Right ventricle myocardium superior (tissue), 1 donor: ENCODE measurements at regions not wholly inside any gene's neighbourhood (a gene's known extent, or its start where the extent isn't known, plus 50 kb on each side); places are given as distances from the start of the nearest gene placed in this dataset.
A peak's percentile ranks its signal among the peaks of the same experiment; 100 is the strongest.
"Not testable (repeated sequence)": the region's sequence is repeated elsewhere in the genome, so short reads cannot be mapped to it uniquely, and the experiment has no call there.

ENCODE experiments used
- ATAC-seq: fragments of 200-7000 bp; cut with Tn5 transposase; one replicate; pipeline ENCODE4 v1.9.1; 2020; ENCODE audit warnings: mild to moderate bottlenecking; ENCODE audit not compliant: poor library complexity
- DNase-seq: peaks from one replicate; pipeline ENCODE4 v3.0.0-alpha.2; 2020
- intact Hi-C: fragments of 100-400 bp; cut with DNase I; formaldehyde crosslinking; loops from one replicate; pipeline ENCODE4 v1.11.2; 2022
- donor health status: DM: no; HTN: yes; CAD: no; lungs with severe emphysema.

DNA sequence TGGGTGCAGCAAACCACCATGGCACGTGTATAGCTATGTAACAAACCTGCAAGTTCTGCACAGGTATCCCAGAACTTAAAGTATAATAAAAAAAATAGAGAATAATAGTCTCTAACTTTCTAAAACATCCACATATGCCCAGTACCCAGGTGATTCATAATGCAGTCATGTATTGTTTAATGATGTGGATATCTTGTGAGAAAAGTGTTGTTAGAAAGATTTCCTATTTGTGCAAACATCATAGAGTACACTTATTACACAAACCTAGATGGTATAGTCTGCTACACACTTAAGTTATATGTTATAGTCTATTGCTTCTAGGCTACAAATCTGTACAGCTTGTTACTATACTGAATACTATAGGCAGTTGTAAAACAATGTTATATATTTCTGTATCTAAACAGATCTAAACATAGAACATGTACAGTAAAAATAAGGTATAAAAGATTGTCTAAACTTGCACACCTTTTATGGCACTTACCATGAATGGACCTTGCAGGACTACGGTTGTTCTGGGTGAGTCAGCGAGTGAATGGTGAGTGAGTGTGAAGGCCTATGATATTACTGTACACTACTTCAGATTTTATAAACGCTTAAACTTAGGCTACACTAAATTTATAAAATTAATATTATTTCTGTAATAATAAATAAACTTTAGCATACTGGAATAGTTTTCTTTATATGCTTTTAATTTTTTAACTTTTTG is 232.2 kb upstream of the SLIT2 start:
- intact Hi-C loops = no loop called here
- DNase-seq (no peak), ATAC-seq (no peak)

DNA sequence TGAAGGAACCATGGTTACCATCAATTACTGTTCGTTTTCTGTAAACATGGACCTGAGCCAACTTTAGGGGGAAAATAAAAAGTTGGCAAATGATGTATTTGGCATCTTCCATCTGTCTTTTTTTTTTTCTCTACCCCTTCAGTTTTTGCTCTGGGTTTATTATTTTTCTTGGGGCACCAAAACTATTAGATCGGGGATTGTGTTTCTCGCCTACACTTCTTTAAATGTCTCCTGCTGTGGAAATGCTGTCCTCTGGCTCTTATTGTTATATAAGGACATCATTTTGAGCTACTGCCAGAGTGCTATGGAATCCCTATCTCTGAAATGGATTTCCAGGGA is 234.0 kb upstream of the SLIT2 start:
- ATAC-seq (no peak), DNase-seq (no peak)
- intact Hi-C loops = no loop called here

DNA sequence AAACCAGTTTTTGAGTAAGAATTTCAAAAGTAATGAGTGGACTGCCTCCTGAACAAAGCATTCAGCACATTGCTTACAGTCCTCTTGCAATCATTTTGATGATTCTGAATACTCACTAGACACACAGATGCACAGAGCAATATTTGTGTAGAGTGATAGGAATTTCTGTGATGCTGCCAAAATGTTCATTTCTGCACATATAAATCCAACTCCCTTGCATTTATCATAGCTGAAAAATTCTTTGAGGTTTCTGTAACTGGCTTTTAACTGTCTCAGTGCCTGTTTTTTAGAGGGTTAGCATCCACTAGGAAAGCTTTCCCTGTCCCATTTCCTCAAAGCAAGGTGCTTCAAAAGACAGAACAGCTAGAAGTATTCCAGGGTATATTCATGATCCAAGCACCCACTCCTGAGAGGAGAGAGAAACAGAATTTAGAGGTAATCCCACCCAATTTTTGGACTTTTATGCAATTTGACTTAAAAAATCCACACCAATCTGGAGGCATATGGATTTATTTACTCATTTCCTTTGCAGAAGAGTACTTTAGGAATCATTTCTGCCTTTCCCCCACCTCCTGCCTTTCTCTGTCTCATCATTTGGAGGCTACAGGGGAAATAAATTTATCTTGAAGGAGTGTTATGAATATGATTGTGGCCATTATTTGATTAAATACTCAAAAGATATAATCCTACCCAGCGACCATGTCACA is 234.5 kb upstream of the SLIT2 start:
- intact Hi-C loops = no loop called here
- no peak for ATAC-seq
- DNase-seq = no peak

DNA sequence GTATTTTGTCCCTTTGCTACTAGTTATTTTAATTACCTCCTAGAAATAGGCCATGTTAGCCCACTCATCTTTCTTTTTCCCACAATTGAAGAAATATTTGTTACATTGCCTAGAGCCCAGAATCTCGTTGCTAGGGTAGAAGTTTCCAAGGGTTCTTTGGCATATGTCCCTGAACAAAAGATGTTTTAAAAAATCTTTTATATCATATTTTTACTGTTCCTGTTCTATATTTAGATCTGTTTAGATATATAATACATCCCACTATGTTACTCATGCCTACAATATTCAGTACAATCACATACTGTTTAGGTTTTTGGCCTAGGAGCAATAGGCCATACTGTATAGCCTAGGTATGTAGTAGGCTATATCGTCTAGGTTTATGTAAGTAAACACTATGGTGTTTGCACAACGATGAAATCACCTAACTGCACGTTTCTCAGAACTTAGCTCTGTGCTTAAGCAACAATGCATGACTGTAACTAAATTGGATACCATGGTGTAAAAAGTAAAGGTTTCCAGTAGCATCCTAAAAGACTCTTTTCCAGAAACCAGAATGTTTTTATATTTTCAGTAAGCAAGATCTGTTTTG is 236.0 kb upstream of the SLIT2 start:
- ATAC-seq (no peak), DNase-seq (no peak)
- intact Hi-C loops = no loop called here

DNA sequence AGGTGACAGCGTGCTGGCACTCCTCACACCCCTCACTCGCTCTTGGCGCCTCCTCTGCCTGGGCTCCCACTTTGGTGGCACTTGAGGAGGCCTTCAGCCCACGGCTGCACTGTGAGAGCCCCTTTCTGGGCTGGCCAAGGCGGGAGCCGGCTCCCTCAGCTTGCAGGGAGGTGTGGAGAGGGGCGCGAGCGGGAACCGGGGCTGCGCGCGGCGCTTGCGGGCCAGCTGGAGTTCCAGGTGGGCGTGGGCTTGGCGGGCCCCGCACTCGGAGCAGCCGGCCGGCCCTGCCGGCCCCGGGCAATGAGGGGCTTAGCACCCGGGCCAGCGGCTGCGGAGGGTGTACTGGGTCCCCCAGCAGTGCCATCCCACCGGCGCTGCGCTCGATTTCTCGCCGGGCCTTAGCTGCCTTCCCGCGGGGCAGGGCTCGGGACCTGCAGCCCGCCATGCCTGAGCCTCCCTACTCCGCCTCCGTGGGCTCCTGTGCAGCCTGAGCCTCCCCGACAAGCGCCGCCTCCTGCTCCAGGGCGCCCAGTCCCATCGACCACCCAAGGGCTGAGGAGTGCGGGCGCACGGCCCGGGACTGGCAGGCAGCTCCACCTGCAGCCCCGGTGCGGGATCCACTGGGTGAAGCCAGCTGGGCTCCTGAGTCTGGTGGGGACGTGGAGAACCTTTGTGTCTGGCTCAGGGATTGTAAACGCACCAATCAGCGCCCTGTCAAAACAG is 247.7 kb upstream of the SLIT2 start:
- DNase-seq, intact Hi-C loops, ATAC-seq: not testable (repeated sequence)

DNA sequence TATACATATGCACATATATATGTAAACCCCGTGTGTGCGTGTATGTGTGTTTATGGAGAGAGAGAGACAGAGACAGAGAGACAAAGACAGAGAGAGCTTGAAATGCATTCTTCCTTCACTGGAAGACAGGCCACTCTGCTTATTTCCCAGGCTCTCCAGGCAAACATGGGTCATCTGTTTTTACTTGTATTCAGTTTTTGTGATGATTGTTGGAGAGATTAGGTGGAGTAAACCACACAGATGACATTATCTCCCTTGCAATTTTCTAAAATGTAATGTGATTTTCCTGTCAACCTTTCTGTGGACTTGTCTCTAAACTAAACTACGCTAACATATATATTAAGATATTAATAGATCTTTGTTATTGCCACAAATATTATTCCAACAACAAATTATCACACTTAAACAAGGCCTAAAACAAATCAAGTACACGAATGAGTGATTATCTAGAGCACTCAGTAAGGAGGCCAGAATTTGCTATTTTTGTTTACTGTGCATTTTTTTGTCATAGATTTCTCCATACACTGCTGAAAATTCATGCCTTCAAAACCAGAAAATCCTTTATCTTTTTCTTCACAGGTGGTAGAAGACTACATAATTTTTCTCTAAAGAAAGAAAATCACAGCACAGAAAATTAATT is 251.8 kb upstream of the SLIT2 start:
- no peak for ATAC-seq
- intact Hi-C loops = no loop called here
- DNase-seq = no peak

DNA sequence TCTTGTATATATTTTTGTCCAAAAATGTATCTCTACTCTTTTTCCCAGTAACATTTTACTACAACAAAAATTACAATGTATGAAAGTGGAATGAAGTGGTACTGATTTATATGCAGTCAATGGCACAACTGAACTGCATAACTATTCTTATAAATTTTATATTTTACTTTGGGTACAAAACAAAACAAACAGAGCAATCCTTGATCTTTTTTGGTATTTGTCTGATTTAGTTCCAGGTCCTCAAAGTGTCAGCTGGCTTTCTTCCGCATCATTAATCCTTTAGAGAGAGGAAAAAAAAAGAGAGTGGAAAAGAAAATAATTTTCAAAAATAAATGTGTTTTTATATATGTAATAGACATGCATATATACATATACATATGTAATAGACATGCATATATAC is 252.4 kb upstream of the SLIT2 start:
- no peak for ATAC-seq
- intact Hi-C loops = no loop called here
- no peak for DNase-seq

DNA sequence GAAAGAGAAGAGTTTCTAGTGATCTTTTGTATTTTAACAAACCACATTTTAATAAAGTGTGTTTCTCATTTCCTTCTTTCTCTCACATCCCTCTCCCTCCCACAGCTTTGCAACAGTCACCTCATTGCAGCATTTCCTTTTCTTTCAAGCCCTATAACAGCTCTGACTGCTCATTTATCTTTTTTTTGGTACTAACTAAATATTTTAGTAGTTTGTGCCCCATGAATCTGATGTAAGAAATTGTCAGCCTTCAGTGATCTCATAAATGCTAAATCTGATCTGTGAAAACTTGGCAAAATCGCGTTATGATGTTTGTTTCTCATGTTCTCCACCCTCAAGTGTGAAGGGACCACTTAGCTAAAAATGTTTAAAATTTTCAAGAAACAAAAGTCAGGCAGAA is 258.5 kb upstream of the SLIT2 start:
- ATAC-seq (no peak), DNase-seq (no peak)
- intact Hi-C loops = no loop called here

DNA sequence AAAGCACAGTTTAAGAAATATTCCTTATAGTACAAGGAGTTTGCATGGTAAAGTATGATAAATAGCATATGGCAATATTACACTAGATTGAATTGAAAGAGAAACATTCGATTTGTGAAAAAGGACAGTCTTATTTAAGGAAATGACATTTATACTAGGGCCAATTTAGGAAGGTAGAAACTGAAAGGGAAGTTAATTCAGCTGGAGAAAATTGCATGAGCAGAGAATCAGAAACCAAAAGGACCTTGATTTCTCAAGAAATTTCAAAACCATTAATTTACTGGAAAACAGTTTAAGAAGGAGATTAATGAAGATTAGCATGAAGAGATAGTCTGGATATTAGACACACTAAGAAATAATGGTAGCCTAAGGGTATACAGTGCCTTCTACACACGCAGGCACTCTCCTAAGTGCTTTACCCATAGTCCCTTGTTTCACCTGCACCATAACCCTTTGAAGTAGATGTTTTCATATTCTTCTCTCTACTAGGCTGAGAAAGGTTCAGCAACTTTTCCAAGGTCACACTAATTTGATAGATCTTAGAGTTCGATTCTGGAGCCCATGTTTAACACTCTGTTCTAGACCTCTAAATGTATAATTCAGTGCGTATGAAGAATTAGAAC is 259.1 kb upstream of the SLIT2 start:
- intact Hi-C loops = no loop called here
- no peak for DNase-seq
- no peak for ATAC-seq

DNA sequence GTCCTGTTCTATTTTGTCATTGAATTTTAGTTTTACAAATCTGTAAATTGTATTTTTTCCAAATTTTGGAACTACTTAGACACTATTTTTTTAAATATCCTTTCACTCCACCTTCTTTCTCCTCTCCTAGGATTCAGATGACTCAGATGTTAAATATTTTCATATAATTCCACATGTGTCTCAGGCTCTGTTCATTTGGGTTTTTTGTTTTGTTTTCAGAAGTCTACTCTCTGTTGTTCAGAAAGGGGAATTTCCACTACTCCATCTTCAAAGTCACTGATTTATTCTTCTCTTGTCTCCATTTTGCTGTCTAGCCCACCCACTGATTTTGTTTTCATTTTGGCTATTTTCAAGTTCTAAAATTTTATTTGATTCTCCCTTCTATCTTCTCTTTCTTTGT is 264.0 kb upstream of the SLIT2 start:
- DNase-seq (no peak), ATAC-seq (no peak)
- intact Hi-C loops = no loop called here

DNA sequence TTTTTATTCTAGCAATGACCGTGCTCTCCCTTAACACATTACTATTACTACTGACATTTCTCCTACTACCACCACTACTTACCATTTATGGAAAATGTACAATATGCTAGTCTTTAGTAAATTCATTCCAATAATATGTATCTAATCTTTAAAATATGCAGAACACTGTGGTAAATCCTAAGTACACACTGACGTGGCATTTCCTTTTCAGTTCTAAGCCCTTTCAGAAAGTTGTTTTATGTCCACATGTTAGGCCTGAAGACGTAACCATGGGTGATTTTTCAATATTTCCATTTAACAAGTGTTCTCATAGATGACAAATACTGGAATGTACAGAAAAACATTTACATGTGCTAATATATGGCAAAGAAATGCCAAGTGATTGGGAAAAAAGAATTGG is 268.6 kb upstream of the SLIT2 start:
- ATAC-seq (no peak), DNase-seq (no peak)
- intact Hi-C loops = no loop called here

DNA sequence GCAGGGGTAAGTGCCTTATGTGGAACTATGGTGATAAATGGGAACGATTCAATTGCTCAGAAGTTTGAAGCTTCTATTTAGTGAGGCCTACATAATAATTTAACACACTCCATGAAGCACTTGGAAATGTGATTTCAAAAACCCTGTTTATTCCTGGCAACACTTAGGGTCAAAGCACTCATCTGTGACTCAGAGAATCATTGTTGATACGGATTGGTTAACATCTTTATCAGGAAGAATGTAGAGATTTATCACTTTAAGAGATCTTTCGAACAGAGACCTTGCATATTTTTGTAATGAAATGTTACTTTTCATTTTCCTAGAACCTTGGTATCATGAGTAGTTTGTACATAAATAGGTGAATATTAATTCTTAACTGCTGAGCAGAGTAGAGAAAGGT is 269.1 kb upstream of the SLIT2 start:
- intact Hi-C loops = no loop called here
- ATAC-seq (no peak), DNase-seq (no peak)

DNA sequence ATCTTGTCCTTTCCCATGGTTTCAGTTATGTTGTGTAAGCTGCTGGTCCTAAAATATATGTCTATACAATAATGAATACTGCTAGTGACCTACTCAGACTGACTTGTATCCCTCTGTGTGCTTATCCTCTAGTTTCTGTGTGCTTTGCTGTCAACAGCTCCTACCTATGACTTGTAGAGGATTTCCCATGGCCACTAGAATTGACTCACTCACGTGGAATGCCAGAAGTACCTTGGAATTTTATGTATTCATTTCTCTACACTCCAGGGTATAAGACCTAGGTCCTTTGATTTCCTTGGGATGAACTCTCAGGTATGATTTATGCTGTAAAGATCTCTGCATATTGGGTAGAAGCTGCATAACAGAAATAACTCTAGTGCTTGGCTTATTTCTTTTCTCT is 279.9 kb upstream of the SLIT2 start:
- ATAC-seq = no peak
- intact Hi-C loops = no loop called here
- DNase-seq = no peak

DNA sequence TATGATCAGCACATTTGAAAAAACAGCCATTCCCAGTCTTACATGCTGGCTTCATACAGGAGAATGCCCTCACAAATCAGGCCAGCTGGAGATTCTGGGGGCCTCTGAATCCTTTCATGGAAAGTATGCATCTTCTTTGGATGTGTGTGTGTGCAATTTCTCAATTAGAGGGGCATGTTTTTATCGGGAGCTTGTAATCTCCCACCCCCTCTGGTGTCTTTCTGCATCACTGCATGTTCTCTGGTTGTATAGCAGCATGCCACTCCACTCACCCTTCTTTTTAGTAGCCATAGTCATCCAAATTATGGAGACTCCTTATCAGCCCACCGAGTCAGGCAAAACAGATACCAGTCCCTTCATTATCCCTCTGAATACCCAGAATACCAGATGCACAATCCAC is 282.2 kb upstream of the SLIT2 start:
- ATAC-seq (no peak), DNase-seq (no peak)
- intact Hi-C loops = no loop called here

DNA sequence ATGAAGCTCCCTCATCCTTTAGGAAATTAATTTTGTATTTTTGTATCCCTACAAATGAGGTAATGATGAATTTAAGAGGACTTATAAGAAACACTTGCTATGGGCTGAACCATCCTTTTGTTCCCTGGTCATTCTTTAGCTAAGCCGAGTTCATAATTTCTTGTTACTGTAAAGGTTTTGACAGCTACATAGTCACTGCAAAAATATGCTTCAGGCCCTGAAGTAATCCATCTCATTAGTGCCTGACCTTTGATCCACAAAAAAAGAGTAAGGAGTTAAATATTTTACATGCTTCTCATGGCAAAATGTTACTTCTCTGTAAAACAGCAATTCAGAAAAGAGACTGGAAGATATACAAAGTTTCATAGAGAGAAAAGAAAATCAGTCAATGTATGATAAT is 290.6 kb upstream of the SLIT2 start:
- DNase-seq (no peak), ATAC-seq (no peak)
- intact Hi-C loops = no loop called here

DNA sequence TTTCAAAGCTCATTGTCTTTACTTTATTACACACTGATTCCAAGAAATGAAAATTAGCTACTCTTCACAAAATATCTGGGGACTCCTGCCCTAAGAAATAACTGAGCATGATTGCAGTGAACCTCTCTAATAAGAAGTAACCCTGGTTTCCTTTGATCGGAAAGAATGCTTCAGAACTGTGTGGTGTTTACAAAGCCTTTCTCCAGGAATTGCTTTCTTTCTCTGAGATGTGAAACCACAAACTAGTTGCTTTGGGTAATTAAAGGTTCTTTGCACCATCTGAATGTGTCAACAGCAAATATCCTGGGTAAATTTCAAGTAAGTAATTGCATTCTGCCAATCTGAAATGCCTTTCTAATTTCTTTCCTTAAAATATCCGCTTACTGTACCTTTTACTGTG is 292.9 kb upstream of the SLIT2 start:
- no peak for ATAC-seq
- DNase-seq = no peak
- intact Hi-C loops = no loop called here

DNA sequence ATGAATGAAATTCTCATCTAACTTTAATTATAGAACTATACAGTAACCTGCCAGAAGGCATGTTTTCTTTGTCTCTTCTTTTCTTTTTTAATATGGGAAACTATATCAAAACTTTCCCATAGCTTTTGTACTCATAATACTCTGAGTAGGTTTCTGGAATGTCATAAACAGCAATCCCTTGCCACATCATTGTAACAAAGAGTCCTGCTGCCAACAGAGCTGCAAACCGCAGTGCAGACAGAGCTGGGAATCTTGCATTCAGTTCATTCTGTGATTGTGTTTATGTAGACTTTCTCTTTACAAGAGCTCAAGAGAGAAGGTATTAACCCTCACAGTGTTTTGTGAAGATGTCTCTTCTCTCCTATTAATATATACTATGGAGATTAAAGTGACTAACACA is 304.4 kb upstream of the SLIT2 start:
- DNase-seq (peak; percentile 26), ATAC-seq (no peak)
- intact Hi-C loops = no loop called here

DNA sequence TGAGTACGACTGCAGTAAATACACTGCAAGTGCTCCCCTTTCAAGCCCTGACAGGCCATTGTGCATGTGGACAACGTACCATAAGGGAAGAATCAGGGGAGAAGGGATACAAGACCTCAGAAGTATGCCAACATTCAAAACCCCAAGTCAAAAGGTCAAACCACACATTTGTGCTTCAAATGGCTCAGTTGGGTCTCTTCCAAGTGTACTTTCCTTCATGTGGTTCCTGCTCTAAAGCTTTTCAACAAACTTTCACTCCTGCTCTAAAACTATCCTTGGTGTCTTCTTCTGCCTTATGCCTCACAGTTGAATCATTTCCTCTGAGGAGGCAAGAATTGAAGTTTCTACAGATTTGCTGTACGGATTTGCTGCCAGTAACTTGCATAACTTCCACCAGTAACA is 305.7 kb upstream of the SLIT2 start:
- ATAC-seq (no peak), DNase-seq (no peak)
- intact Hi-C loops = no loop called here

DNA sequence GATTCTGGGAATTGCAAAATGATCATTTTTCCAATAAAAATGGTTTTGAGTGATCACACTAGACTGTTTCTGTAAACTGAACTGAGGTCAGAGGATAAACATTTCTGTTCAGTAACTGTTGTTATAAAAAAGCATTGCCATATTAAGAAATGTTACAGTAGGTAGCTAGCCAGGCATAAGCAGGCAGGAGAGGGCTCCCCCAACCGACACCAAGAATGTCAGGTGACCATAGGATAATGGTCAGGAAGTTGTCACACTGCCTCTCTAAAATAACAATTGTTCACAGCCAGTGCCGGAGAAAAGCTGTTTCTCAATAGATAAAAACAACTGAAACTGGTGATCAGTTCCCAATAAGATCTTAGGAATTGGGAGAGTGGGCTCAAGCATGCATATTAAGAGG is 306.2 kb upstream of the SLIT2 start:
- intact Hi-C loops = no loop called here
- no peak for ATAC-seq
- DNase-seq = no peak
